HG03108 (cell line): ENCODE measurements at regions not wholly inside any gene's neighbourhood (a gene's known extent, or its start where the extent isn't known, plus 50 kb on each side); places are given as distances from the start of the nearest gene placed in this dataset.

Experiments used
- ATAC-seq: cut with Tn5 transposase; IDR thresholded peaks from one replicate; pipeline ENCODE4 v1.9.1; 2021; ENCODE audit warnings: moderate library complexity; ENCODE audit not compliant: unreplicated experiment

DNA sequence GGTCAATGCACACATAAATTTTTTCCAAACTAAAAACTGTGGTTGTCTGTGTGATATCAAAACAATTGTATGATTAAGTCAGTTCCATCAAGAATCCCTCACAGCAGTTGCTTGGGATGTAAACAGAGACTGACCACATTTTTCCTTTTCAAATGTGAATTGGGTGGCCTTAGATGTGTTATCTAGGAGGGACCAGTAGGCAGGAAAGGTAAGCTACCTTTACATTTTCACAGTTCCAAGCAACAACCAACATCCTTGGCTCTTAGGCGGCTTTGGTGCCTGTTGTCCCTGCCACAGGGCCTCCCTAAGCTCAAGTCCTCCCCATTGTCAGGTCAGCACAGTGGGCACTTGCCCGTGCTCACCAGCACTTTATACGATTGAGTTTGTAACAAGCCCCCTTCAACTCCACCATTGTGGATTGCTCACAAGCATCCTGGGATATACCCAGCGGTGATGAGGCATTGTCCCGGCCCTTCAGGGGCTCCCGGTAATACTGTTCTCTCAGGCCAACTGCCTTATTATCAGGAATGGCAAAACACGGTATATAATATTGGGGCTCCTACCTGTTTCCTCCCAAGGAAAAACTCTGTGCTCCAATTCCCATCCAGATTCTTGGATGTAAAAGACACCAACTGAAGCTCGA, 114.9 kb upstream of the ANKRD1 start:
- ATAC-seq = no peak

DNA sequence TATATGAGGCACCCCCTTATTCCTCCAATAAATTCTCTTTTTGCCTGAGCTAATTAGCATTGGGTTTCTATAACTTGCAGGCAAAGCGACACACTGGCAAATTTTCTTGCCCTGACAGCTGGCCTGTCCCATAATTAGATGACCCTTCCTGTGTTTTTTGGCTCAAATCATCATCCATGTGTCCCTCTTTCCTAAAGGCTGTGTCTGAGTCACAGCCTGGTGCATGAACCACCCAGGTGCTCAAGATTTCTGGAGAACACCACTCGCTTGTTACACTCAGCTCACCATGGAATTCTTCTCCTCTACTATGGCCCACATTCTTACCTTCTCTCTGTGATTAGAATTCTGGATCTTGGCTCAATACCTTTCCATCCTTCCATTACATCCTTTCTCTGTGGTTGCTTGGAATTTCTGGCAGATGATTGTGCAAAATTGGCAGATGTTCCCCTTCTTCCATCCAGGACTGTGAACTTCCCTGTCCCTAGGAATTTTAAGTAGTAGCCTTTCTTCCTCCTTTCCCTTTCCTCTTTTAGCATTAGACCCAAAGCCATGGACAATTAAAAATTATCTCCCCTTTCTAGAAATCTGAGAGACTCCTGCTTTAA, 116.0 kb upstream of the ANKRD1 start:
- no peak for ATAC-seq

DNA sequence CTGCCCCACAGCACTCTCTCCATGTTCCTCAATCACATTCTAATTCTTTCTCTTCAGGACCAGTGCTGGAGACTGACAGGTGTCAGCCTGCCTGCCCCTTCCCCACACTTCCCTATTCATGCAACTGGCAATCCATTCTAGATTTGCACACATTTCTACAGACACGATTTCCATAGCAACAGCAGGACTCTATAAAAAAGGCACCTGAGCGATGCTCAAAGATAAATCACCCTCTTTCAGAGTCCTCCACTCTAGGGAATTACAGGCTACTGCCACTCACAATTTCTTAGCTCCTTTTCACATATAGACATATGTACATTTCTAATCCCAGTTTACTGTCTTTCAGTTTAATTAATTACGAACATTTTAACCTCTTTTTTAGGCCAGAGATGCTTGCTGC, 118.1 kb upstream of the ANKRD1 start:
- no peak for ATAC-seq

DNA sequence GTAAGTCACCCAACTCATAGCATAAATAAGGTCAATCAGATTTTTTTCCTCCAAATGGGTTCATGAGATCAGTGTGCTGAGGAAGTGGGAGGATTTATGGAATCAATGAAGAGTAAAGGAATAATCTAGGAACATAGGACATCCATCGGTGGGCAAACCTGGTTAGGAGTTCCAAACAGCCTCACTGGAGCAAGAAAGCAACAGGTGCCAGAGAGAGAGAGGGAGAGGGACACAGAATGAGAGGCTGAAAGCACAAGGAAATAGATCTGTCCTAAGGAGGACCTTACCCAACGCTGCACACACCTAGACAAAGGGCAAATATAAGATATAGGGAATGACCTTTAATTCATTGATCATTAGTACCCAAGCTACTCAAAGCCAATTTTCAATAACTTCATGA, 119.5 kb upstream of the ANKRD1 start:
- ATAC-seq = no peak

DNA sequence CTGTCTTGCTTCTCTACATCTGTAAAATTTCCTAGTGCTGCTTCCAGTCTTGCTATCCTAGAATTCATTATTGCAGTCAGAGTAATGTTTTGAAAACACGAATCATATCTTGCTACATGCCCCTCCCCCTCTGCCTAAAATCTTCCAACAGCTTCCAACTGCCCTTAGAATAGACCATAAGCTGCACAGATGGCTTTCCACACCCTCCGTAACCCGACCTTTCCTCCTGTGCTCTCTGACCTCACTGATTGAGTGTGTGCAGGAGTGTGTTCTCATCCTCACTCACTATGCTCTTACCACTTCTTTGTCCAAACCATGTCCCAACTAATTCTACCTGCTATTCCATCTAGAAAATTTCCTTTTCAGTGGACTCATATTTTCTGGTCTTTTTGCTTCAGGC, 121.2 kb upstream of the ANKRD1 start:
- no peak for ATAC-seq

DNA sequence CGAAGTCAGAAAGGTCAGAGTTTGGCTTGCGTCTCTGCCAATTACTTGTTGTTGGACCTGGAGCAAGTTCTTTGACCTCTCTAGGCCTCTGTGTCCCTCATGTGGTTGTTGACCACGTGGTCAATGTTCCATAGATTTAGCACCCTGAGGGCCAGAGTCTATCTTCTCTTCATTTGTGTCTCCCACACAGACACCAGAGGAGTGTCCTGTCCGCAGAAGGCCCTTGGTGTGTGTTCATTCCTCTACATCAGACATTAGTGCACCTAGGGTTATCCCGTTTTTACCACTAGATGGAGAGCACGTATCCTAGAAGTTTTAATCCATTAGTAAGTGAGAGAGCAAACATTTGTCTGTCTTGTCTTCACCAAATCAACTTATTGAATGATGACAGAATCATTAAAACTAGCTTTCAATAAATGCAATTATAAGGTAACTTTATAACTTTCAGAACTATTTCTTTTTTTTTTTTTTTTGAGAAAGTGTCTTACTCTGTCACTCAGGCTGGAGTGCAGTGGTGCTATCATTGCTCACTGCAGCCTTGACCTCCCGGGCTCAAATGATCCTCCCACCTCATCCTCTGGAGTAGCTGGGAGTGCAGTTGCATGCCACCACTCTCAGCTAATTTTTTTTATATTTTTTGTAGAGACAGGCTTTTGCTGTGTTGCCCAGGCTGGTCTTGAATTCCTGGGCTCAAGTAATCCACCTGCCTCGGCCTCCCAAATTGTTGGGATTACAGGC, 122.5 kb upstream of the ANKRD1 start:
- ATAC-seq = no peak

DNA sequence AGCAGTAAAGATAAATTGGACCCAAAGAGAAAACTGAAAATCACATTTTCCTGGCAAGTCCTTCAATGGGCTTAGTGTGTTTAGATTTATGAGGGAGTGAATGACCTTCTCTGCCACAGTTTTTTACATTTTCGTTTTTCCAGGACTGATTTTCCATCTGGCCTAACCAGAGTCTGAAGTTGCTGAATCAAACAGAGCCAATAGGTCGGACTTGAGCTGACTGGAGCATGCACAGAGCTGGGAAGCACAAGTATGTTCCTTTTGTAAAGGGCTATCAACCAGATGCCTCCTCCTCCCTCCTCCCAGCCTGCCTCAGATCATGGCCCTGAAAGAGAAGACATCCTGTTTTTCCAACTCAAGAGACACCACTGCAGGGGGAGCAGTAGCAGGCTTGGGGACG, 126.0 kb upstream of the ANKRD1 start:
- no peak for ATAC-seq

DNA sequence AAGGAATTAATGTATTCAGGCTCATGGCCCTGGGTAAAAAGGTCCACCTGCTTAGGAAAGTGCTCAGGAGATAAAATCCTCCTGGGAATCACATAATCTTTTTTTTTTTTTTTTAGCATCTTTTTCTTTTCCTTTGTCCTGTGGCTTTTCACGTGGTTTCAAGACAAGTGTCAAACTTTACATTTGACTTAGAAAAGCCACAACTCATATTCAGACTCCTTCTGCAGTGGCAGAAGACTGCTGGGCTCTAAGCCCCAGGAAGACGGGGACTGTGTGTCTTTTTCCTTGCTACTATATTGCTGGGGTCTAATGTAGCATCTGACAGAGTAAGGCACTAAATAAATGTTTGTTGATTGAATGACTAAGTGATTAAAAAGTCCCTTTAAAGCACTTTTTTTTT, 127.5 kb upstream of the ANKRD1 start:
- ATAC-seq = no peak

DNA sequence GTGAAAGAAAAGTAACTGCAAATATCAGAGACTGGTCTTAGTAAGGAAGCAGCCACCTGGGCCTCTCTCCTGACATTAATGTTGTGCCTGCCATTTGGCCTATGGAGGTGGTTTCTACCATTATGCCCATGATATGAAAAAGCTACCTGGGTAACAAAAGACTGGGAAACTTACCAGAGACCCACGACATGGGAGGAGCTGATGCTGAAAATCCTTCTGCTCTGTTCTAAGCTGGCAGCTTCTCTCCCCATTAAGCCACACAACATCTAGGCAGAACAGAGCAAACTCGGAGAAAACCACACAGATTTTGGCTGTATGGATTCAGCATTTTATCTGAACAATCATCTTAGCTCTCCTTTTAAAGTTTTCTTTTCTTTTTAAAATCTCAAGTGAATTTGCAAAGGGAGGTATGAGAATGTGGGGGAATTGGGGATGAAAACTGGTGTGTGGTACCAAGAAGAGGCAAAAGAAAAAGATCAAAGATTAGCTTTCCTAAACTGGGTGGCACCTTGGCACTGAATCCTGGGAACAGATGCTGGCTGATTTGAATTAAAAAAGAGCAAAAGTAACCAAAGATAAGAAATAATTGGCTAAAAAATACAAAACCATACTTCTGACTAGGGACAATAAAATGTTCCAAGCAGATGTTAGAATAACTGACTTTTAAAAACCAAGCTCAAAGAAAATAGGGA, 128.6 kb upstream of the ANKRD1 start:
- ATAC-seq = no peak

DNA sequence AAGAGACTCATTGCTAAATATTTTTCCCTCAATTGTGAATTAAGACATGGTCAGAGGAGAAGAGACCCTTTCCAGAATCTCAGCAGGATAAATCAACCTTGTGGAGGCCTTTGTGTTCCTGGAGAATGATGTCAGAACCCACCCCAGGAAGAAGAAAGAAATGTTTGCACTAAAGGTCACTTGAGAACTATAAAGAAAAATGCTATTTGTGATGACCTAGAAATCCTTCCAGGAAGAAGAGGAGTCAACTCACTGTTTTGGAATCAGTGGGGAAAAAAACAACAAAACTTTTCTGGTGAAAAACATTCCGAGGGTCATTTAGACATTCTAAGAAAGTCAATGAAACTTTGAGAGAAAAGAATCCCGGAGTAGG, 129.1 kb upstream of the ANKRD1 start:
- no peak for ATAC-seq

DNA sequence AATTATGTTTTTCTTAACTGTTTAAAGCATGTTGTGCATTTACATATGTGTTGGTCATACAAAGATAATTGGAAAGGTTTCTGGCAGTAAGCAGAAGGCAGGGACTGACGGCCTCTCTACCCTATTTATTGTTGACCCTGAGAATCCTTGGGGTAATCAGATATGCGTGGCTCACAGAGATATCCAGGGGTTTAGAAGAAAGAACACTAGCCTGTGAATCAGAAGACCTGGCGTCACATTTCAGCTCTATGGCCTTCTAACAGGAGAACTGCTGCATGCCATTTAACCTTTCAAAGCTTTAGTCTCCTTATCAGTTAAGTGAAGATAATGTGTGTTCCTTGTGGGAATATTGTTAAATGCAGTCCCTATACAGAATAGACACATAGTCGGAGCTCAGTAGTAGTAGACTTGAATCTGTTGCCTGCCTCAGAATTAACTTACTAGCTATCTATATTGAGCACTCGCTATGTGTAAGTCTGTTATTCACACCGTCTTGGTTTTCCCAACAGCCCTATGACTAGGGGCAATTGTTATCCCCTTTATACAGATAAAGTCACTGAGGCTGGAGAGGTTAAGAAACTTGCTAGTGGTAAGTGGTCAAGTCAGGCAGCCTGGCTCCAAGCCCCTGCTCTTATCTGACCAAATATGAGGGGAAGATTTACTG, 129.6 kb upstream of the ANKRD1 start:
- ATAC-seq = no peak

DNA sequence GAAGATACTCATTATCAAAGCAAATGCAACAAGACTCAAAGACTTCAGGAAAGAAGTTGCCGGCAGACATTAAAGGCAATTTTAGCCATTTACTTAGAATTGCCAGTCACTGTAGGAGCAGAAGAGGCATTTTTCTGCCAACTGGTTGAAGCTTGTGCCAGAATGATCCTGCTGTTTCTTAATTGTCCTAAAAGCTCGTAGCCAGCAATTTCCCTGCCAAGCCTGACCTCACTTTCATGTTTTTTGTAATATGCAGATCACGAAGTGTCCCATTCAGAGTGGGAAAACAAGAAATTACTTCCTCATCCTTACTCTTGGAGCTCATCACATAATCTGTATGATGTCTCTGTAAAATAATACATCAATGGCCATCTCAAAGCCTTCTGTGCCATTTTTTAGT, 130.9 kb upstream of the ANKRD1 start:
- ATAC-seq = no peak

DNA sequence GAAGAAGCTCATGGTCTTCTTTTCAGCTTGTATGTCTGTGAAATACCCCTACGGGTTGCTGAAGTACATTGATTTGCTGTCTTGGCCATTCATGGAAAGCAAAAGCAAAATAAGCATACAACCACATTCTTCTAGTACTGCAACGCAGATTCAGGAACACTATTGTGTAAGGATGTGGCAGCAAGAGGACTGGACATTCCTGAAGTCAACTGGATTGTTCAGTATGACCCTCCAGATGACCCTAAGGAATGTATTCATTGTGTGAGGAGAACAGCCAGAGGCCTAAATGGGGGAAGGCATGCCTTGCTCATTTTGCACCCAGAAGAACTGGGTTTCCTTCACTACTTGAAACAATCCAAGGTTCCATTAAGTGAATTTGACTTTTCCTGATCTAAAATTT, 133.4 kb upstream of the ANKRD1 start:
- no peak for ATAC-seq

DNA sequence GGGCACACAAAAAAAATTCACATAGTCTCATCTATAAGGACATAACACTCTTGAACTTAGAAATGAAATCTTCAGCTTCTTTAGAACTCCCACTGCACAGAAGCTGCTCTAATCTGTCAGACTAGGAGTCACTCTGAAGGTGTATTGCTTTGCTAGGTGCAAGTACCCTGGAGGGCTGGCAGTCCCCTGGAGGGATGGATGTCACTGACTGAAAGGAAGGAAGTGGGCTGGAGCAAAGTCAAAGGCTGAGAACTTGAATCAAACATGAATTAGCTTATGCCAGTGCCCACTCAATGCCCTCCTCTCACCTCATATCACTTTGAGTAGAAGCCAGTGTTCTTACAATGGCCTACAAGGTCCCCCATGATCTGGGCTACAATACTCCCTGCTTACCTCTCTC, 140.3 kb upstream of the ANKRD1 start:
- no peak for ATAC-seq

DNA sequence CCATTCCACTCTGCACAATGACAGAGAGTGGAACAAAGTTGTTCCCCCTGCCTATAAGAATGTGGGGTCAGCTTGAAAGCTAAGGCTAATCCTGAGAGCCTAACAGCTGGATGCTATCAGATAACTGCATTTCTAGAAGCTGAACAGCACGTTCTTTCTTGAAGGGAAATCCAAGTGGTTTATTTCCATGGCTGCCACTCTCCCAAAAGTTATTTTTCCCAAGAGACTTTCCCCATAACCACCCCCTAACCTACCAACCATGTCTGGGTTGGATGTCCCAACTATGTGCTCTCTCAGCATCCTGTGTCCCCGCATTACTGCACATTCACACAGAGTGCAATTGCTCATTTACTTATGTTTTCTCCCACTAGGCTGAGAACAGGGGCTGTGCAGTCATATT, 140.7 kb upstream of the ANKRD1 start:
- ATAC-seq = no peak

DNA sequence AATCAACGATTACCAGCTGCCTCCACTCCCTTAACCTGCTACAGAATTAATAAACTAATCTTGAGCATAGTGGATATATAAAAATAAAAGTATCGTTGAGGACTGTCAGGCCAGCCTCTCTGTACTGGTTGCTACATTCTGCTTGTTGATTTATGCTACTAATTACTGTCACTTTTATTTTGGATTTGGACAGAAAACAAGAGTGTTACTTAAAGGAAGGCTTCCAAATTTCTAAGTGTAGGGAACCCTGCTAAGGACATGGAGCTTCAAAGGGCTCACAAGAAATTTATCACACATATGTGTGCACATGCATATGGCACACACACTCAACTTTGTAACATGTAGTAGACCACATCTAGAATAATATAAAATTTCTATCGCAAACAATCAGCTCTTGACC, 141.2 kb upstream of the ANKRD1 start:
- no peak for ATAC-seq

DNA sequence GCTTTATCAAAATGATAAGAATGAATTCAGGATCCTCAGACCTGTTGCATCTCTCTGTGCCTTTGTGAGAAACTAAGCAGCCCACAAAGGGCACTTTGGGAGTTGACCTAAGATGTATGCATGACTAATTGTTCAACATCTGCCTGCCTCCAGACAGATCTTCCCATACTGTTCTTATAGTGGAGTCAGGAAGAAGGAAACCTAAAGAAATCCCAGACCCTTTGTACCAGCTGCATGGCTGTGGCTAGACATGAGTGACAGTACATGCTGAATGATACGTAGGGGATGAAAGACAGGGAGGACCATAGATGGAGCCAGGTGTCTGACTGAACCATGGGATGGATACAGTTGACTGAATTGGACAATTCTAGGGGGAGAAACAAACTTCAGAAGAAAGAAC, 148.7 kb upstream of the PCGF5 start:
- no peak for ATAC-seq

DNA sequence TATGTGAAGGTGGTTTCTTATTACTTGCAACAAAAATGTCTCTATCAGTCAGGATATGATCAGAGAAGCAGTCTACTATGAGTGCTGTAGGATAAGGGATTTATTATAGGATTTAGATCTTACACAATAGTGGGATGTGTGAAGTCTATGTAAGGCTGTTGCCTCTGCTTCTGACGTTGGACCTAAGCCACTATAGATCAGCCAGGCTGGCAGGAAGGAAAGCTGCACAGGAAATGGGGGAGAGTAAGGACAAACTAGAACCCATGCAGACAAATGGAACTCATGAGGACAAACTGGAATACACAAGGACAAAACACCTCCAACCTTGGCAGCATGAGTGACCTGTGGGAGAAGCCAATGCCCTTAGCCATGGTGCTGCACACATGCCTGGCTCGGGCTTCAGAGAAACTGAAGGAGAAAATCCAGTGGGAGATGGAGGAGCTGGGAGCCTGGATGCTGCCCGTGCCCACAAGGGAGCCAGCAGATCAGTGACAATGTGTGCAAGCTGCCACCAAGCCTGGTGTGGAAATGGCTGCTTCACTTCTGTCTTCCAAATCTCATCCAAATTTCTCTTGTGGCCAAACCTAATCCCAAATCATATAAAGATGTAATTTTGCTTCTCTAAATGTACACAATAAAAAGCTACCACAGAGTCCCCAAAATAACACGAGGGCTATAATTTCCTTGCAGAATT, 147.0 kb upstream of the PCGF5 start:
- no peak for ATAC-seq

DNA sequence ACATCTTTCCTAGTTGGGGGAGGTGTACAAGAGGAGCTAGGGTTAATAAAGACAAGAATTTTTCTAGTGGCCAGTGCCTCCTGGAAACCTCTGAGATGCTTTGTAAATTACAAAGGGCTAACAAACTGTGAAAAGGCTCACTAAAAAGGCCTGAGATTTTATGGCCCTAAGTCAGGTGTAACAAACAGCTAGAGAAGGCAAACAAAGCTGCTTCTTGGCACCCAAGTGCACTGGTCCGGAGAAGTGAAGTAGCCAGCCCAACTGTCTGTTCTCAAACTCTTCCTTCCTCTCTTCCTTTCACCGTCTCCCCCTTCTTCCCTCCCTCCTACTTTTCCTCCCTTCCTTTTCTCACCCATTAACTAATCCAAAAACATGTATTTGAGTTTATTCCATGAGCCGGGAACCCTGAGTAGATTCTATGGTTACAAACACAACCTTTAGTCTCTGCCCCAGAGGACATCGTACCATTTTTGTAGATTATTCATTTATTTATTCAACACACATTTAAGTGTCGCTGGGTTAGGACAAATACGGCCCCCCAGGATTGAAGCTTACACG, 143.4 kb upstream of the PCGF5 start:
- no peak for ATAC-seq

DNA sequence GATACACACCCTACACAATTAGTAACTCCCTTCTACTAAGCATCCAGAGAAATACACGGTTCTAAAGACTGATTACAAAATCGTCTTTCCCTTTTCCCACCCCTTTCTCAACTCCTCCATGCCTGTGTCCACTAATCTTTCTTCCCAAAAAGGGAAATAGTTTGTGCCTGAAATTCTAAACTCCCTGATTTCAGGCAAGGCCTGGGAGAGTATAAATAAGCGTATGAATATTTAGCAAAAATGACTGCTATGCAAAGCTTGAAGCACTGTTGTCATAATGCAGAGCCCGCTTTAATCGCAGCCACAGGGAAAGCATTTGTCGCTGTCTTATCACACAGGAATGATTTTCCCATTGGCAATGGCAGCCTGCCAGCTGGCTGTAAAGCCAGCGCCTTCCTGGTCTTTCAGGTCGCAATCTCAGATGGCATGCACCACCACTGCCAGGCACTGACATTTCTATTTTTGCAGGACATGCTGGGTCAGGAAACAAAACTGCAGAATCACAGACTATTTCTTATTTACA, 142.9 kb upstream of the PCGF5 start:
- no peak for ATAC-seq
